GM18868 (cell line): ENCODE measurements at regions not wholly inside any gene's neighbourhood (a gene's known extent, or its start where the extent isn't known, plus 50 kb on each side); places are given as distances from the start of the nearest gene placed in this dataset.
"Not testable (repeated sequence)": the region's sequence is repeated elsewhere in the genome, so short reads cannot be mapped to it uniquely, and the experiment has no call there.

Experiments
- ATAC-seq: cut with Tn5 transposase; IDR thresholded peaks from one replicate; pipeline ENCODE4 v1.9.1; 2021; ENCODE audit warnings: mild to moderate bottlenecking, moderate library complexity; ENCODE audit not compliant: unreplicated experiment

- ATAC-seq = no peak
Measured at GRCh38 chr10:22086730-22087401, 83.3 kb upstream of the DNAJC1 start.

- ATAC-seq = not testable (repeated sequence)
Measured at GRCh38 chr10:22079921-22080320, 76.4 kb upstream of the DNAJC1 start.

GRCh38 chr10:22071332-22071731 is 67.8 kb upstream of the DNAJC1 start:
- no peak for ATAC-seq

GRCh38 chr10:22067091-22067490 is 63.6 kb upstream of the DNAJC1 start:
- ATAC-seq = no peak

GRCh38 chr10:22060984-22061383 is 57.5 kb upstream of the DNAJC1 start:
- ATAC-seq = not testable (repeated sequence)

- ATAC-seq = no peak
Measured at GRCh38 chr10:22058201-22058600, 54.7 kb upstream of the DNAJC1 start.

GRCh38 chr10:22054961-22055360 is 51.4 kb upstream of the DNAJC1 start:
- no peak for ATAC-seq
